Small intestine (tissue), 7 donors: ENCODE measurements at regions not wholly inside any gene's neighbourhood (a gene's known extent, or its start where the extent isn't known, plus 50 kb on each side); places are given as distances from the start of the nearest gene placed in this dataset.

Experiments used
- DNase-seq, 2 donors: peaks; one replicate each; pipeline versions ENCODE4 v3.0.0 to v3.0.0-alpha.2; 2013
- FAIRE-seq: peaks from 2 replicates; lab custom pipeline; 2012; peaks lifted over from hg19 to GRCh38; lab: Jason Lieb, UNC
- H3K27ac ChIP-seq, 3 donors: one replicate each; pipeline ENCODE4 v1.5.1; 2013; ENCODE audit warnings: low read length in 2 of 3, mild to moderate bottlenecking in 2 of 3, control low read depth in 1 of 3, inconsistent platforms in 1 of 3, low read depth in 1 of 3, moderate library complexity in 1 of 3
- H3K27me3 ChIP-seq, 3 donors: one replicate each; pipeline ENCODE4 v1.6.1; 2013; ENCODE audit warnings: low read length in 3 of 3, inconsistent platforms in 1 of 3; ENCODE audit not compliant: control insufficient read depth in 3 of 3, insufficient read depth in 3 of 3
- H3K36me3 ChIP-seq, 3 donors: one replicate each; pipeline ENCODE4 v1.6.1; 2013; ENCODE audit warnings: low read length in 3 of 3, inconsistent platforms in 1 of 3, low read depth in 1 of 3, mild to moderate bottlenecking in 1 of 3, moderate library complexity in 1 of 3; ENCODE audit not compliant: control insufficient read depth in 3 of 3, insufficient read depth in 2 of 3
- H3K4me1 ChIP-seq, 3 donors: one replicate each; pipeline ENCODE4 v1.6.1; 2013; ENCODE audit warnings: low read length in 2 of 3, inconsistent platforms in 1 of 3, low read depth in 1 of 3, mild to moderate bottlenecking in 1 of 3, moderate library complexity in 1 of 3; ENCODE audit not compliant: control insufficient read depth in 3 of 3, insufficient read depth in 2 of 3
- H3K4me3 ChIP-seq, 3 donors: one replicate each; pipeline ENCODE4 v1.5.1; 2013; ENCODE audit warnings: low read length in 3 of 3, control low read depth in 1 of 3, inconsistent platforms in 1 of 3, low read depth in 1 of 3, mild to moderate bottlenecking in 1 of 3, moderate library complexity in 1 of 3
- H3K9me3 ChIP-seq, 2 donors: one replicate each; pipeline ENCODE4 v1.6.1; 2013; ENCODE audit warnings: low read depth in 1 of 2, low read length in 1 of 2; ENCODE audit not compliant: control insufficient read depth in 2 of 2, insufficient read depth in 1 of 2
- WGBS, 3 donors: extraction: QIAGEN DNeasy Blood & Tissue Kit; methylation state at CpG; one replicate each; pipeline ENCODE4 v1.1.7; 2013; 5-methylcytosine and 5-hydroxymethylcytosine counted together
- donor health status: healthy with polysubstance abuse.
- donor health status: control.
- donor health status: control.
- donor health status: Bipolar disorder and iron deficiency.
- donor health status: healthy.

DNA sequence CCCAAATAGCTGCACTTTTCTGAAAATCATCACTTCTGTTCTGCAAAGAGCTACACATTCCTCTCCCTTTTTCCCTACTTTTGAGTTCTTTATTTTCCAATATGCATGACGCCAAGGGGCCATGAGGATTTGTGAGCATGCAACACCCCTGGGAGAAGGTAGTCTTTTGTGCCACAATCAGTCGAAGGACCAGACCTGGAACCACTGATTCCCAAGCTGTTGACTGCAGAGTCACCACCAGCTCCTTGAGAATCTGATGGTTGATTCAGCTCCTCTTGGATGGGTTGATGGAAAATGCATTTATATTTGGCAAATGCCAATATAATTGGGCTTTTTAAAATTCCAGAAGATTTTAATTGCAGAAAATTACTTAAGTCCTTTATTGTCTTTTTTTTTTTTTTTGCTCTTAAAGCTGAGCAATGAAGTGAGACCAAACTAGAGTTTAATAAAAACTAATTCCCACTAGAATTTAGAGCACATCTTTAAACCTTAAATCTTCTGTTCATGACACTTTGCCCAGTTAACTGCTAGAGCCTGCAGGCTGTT is 554.1 kb downstream of the TNS3 start:
- FAIRE-seq (no peak), DNase-seq (no peak)
- Histone ChIP-seq H3K36me3 (no peaks in the 10 kb centered on the region), H3K4me1 (no peaks in the 10 kb centered on the region), H3K27ac (no peak overlapping the region), H3K9me3 (no peaks in the 10 kb centered on the region), H3K27me3 (no peaks in the 10 kb centered on the region), H3K4me3 (no peak overlapping the region)
- WGBS, 3 donors = 85 to 90% (median 88%) methylated on average over 2 of the region's 2 CpGs

GRCh38 chr7:47026780-47027361 is 555.0 kb downstream of the TNS3 start:
- no peaks in the 10 kb centered on the region for H3K9me3 ChIP-seq
- 46 to 54% (median 53%) methylated on average over 5 of the region's 5 CpGs for WGBS, 3 donors

GRCh38 chr7:47024991-47025390 is 556.9 kb downstream of the TNS3 start:
- H3K27ac ChIP-seq = no peak overlapping the region
- 58 to 62% (median 59%) methylated on average over 4 of the region's 4 CpGs for WGBS, 3 donors
- FAIRE-seq = no peak

More at GRCh38 chr7:47026780-47027361, 555.0 kb downstream of the TNS3 start:
- Histone ChIP-seq H3K36me3 (no peaks in the 10 kb centered on the region), H3K27me3 (no peaks in the 10 kb centered on the region), H3K27ac (no peak overlapping the region), H3K4me3 (no peak overlapping the region), H3K4me1 (no peaks in the 10 kb centered on the region)
- FAIRE-seq (no peak), DNase-seq (no peak)

DNA sequence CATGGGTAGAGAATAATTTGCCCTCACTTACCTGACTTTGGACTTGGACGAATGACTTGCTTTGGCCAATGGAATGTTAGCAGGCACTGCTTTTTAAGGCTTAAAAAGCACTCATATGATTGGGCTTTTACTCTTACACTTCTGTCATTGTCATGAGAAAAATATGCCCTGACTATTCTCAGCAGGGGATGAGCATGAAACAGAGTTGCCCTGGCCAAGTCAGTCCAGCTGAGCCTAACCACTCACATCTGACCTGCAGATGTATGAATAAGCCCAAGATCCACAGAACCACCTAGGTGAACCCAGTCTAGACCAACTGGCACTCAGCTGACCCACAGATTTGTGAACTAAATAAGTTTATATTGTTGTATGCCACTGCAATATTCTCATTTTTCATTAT is 573.5 kb downstream of the TNS3 start:
- no peaks in the 10 kb centered on the region for H3K36me3 ChIP-seq
- H3K27me3 ChIP-seq = no peaks in the 10 kb centered on the region
- H3K27ac ChIP-seq = no peak overlapping the region
- WGBS, 3 donors = 72 to 92% (median 79%) methylated on average over 1 of the region's 1 CpG
- no peak for FAIRE-seq
- DNase-seq = no peak
- no peaks in the 10 kb centered on the region for H3K4me1 ChIP-seq
- no peaks in the 10 kb centered on the region for H3K9me3 ChIP-seq
- H3K4me3 ChIP-seq = no peak overlapping the region

More at GRCh38 chr7:47024991-47025390, 556.9 kb downstream of the TNS3 start:
- H3K27me3 ChIP-seq = no peaks in the 10 kb centered on the region
- H3K9me3 ChIP-seq = no peaks in the 10 kb centered on the region
- no peaks in the 10 kb centered on the region for H3K4me1 ChIP-seq
- H3K4me3 ChIP-seq = no peak overlapping the region
- H3K36me3 ChIP-seq = no peaks in the 10 kb centered on the region
- no peak for DNase-seq

DNA sequence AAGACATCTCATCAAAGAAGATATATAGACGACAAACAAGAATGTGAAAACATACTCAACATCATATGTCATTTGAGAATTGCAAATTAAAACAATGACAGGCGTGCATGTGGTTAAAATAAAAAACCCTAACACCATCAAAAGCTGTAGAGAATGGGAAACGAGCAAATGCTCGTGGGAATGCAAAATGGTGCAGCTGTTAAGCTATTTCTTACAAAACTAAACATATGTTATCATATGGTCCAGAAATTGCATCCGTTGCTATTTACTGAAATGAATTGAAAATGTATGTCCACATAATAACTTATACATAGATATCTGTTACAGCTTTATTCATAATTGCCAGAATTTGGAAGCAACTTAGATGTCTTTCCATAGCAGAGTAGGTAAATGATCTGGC is 574.4 kb downstream of the TNS3 start:
- FAIRE-seq = no peak
- no peak overlapping the region for H3K27ac ChIP-seq
- no peak overlapping the region for H3K4me3 ChIP-seq
- H3K27me3 ChIP-seq = no peaks in the 10 kb centered on the region
- no peaks in the 10 kb centered on the region for H3K36me3 ChIP-seq
- H3K4me1 ChIP-seq = no peaks in the 10 kb centered on the region
- no peaks in the 10 kb centered on the region for H3K9me3 ChIP-seq
- WGBS, 3 donors = 66 to 73% (median 68%) methylated on average over 5 of the region's 5 CpGs
- no peak for DNase-seq

DNA sequence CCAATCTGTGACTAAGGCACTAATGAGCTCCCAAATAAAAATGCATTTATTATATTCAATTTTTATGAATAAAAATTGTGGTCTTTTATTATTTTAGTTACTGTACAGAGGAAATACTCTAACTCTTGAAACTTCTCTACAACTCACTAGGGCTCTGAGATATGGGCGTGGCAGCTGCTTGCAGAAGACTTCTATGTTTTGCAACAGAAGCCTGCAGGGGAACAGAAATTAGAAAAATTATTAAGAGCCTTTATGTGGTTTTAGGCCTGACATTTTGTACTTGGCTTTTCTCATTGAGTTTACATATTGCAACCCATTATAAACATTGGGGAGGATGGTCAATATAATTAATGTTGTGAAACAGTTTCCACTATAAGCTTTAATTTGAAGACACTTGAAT is 581.4 kb downstream of the TNS3 start:
- WGBS, 3 donors = 65 to 73% (median 69%) methylated on average over 1 of the region's 1 CpG
- H3K9me3 ChIP-seq = no peaks in the 10 kb centered on the region
- no peak overlapping the region for H3K27ac ChIP-seq
- FAIRE-seq (no peak), DNase-seq (no peak)
- H3K4me1 ChIP-seq = no peaks in the 10 kb centered on the region
- H3K36me3 ChIP-seq = no peaks in the 10 kb centered on the region
- no peak overlapping the region for H3K4me3 ChIP-seq
- no peaks in the 10 kb centered on the region for H3K27me3 ChIP-seq

GRCh38 chr7:46999866-47000265 is 582.0 kb downstream of the TNS3 start:
- Histone ChIP-seq H3K4me3 (no peak overlapping the region), H3K9me3 (no peaks in the 10 kb centered on the region), H3K27ac (no peak overlapping the region), H3K27me3 (no peaks in the 10 kb centered on the region), H3K4me1 (no peaks in the 10 kb centered on the region), H3K36me3 (no peaks in the 10 kb centered on the region)
- FAIRE-seq (no peak), DNase-seq (no peak)

DNA sequence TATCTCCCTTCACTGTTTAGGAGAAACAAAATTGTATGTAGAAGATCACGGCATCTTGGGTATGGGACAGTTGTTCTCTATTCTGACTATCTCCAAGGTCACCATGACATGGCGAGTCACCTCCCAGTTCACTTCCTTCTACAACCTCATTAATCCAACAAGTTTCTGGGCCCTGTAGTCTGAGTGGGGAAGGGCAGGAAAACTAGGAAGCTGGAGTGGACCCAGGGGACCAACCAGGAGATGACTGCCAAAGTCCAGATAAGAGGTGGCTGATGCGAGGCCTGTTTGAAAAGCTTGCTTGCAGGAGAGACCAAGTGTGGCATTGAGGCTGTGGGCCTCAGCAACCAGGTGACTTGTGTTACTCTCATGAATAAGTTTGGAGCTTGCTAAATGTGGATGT is 584.9 kb downstream of the TNS3 start:
- Histone ChIP-seq H3K4me1 (no peaks in the 10 kb centered on the region), H3K9me3 (no peaks in the 10 kb centered on the region), H3K36me3 (no peaks in the 10 kb centered on the region), H3K27me3 (no peaks in the 10 kb centered on the region), H3K27ac (no peak overlapping the region), H3K4me3 (no peak overlapping the region)
- DNase-seq = no peak
- 88 to 90% (median 88%) methylated on average over 3 of the region's 3 CpGs for WGBS, 3 donors
- no peak for FAIRE-seq

- 53 to 61% (median 61%) methylated on average over 3 of the region's 3 CpGs for WGBS, 3 donors
- FAIRE-seq = no peak
- no peak for DNase-seq
These were observed 588.5 kb downstream of the TNS3 start for GRCh38 chr7:46993396-46993795.

More at GRCh38 chr7:46993396-46993795, 588.5 kb downstream of the TNS3 start:
- H3K4me1 ChIP-seq = no peaks in the 10 kb centered on the region
- no peak overlapping the region for H3K27ac ChIP-seq
- no peaks in the 10 kb centered on the region for H3K27me3 ChIP-seq
- no peaks in the 10 kb centered on the region for H3K9me3 ChIP-seq
- no peaks in the 10 kb centered on the region for H3K36me3 ChIP-seq
- H3K4me3 ChIP-seq = no peak overlapping the region
